ENCODE measurements at regions not wholly inside any gene's neighbourhood (a gene's known extent, or its start where the extent isn't known, plus 50 kb on each side); places are given as distances from the start of the nearest gene placed in this dataset.

DNA sequence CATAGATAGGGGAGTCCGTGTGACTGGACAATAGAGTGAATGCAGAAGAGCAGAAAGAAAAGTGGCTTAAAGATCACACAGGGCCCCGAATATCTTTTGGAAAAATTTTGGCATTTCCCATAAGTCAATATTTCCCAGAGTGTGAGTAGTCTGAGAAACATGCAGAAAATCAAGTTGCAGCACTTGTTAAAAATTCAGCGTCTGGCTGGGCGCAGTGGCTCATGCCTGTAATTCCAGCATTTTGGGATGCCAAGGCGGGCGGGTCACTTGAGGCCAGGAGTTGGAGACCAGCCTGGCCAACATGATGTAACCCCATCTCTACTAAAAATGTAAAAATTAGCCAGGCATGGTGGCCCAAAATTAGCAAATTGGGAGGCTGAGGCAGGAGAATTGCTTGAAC, 227.0 kb downstream of the DRD1 start:
- TF ChIP-seq MYBL2 (CRISPR knock-in tag; IDR thresholded peaks at IDR 0.05) (no peak), TCF7 (CRISPR knock-in tag; IDR thresholded peaks at IDR 0.05; ENCODE audit: low read depth) (no peak), NFE2L1 (CRISPR knock-in tag; IDR thresholded peaks at IDR 0.05) (no peak), CTCF (IDR thresholded peaks at IDR 0.05) (no peak), MXD4 (CRISPR knock-in tag; IDR thresholded peaks at IDR 0.05; ENCODE audit: borderline replicate concordance) (no peak), RELA (CRISPR knock-in tag; IDR thresholded peaks at IDR 0.05; ENCODE audit: borderline replicate concordance) (no peak), NR2C2 (CRISPR knock-in tag; IDR thresholded peaks at IDR 0.05) (no peak), ZNF121 (CRISPR knock-in tag; IDR thresholded peaks at IDR 0.05) (no peak), USF1 (CRISPR knock-in tag; IDR thresholded peaks at IDR 0.05) (no peak)
- TF ChIP-seq, protein P1, sequence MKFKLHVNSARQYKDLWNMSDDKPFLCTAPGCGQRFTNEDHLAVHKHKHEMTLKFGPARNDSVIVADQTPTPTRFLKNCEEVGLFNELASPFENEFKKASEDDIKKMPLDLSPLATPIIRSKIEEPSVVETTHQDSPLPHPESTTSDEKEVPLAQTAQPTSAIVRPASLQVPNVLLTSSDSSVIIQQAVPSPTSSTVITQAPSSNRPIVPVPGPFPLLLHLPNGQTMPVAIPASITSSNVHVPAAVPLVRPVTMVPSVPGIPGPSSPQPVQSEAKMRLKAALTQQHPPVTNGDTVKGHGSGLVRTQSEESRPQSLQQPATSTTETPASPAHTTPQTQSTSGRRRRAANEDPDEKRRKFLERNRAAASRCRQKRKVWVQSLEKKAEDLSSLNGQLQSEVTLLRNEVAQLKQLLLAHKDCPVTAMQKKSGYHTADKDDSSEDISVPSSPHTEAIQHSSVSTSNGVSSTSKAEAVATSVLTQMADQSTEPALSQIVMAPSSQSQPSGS (CRISPR knock-in tag; IDR thresholded peaks at IDR 0.05; ENCODE audit: borderline replicate concordance, low read depth), result no peak
- TF ChIP-seq, protein P2, sequence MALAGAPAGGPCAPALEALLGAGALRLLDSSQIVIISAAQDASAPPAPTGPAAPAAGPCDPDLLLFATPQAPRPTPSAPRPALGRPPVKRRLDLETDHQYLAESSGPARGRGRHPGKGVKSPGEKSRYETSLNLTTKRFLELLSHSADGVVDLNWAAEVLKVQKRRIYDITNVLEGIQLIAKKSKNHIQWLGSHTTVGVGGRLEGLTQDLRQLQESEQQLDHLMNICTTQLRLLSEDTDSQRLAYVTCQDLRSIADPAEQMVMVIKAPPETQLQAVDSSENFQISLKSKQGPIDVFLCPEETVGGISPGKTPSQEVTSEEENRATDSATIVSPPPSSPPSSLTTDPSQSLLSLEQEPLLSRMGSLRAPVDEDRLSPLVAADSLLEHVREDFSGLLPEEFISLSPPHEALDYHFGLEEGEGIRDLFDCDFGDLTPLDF (CRISPR knock-in tag; IDR thresholded peaks at IDR 0.05), result no peak
- TF ChIP-seq, protein P3, sequence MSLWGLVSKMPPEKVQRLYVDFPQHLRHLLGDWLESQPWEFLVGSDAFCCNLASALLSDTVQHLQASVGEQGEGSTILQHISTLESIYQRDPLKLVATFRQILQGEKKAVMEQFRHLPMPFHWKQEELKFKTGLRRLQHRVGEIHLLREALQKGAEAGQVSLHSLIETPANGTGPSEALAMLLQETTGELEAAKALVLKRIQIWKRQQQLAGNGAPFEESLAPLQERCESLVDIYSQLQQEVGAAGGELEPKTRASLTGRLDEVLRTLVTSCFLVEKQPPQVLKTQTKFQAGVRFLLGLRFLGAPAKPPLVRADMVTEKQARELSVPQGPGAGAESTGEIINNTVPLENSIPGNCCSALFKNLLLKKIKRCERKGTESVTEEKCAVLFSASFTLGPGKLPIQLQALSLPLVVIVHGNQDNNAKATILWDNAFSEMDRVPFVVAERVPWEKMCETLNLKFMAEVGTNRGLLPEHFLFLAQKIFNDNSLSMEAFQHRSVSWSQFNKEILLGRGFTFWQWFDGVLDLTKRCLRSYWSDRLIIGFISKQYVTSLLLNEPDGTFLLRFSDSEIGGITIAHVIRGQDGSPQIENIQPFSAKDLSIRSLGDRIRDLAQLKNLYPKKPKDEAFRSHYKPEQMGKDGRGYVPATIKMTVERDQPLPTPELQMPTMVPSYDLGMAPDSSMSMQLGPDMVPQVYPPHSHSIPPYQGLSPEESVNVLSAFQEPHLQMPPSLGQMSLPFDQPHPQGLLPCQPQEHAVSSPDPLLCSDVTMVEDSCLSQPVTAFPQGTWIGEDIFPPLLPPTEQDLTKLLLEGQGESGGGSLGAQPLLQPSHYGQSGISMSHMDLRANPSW (CRISPR knock-in tag; conservative IDR thresholded peaks at IDR 0.05; ENCODE audit: low read depth), result no peak

Measured in WTC11 (cell line).